Fibroblast of lung (primary cell): ENCODE measurements at regions not wholly inside any gene's neighbourhood (a gene's known extent, or its start where the extent isn't known, plus 50 kb on each side); places are given as distances from the start of the nearest gene placed in this dataset.

ENCODE experiments used
- CTCF ChIP-seq, 2 donors: IDR thresholded peaks in 1 of 2; conservative IDR thresholded peaks in 1 of 2; 1 replicate in 1 of 2; 2 replicates in 1 of 2; pipeline ENCODE4 v1.5.1; 2011 to 2012; ENCODE audit warnings: low read length in 2 of 2, control low read depth in 1 of 2, inconsistent platforms in 1 of 2, low read depth in 1 of 2, mild to moderate bottlenecking in 1 of 2
- EZH2 ChIP-seq: IDR thresholded peaks from 2 replicates; pipeline ENCODE4 v1.5.1; 2012; ENCODE audit warnings: low read length, control low read depth, mild to moderate bottlenecking; ENCODE audit errors: missing control alignments

DNA sequence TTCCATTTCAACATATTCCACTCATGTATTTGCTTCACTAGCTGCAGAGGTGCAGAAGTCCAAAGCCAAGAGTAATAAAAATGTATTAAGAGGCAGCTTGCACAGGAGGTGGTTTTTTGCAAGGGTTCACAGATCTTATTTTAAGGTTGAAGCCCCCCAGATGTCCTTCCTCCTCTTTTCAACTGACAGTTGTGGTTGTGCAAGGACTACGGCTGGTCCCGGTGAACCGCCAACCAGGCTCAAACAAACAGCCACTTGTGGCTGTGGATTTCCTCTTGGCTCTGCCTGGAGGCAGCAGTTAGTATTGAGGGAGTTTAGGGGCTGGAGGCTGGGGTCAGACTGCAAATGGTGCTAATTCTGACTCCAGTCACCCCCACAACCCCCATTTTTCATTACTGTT, 240.7 kb upstream of the TBC1D5 start:
- TF ChIP-seq CTCF (conservative IDR thresholded peaks at IDR 0.05 in 1 of 2, IDR thresholded peaks at IDR 0.05 in 1 of 2; ENCODE audit: low read depth in 1 of 2, low read length in 2 of 2) (no peak), EZH2 (no peak)
